ENCODE measurements at regions not wholly inside any gene's neighbourhood (a gene's known extent, or its start where the extent isn't known, plus 50 kb on each side); places are given as distances from the start of the nearest gene placed in this dataset.
"Not testable (repeated sequence)": the region's sequence is repeated elsewhere in the genome, so short reads cannot be mapped to it uniquely, and the experiment has no call there.

GRCh38 chr14:104476437-104476836, 103.1 kb upstream of the C14orf180 start:
- no peak for DNase-seq (ENCODE audit: low read depth)
- H3K4me3 ChIP-seq (ENCODE audit: control insufficient read depth, low read depth, low read length) = no peak overlapping the region
- no peak for TF ChIP-seq CTCF (conservative IDR thresholded peaks at IDR 0.05; ENCODE audit: control insufficient read depth, insufficient read depth, low read depth, low read length)

GRCh38 chr14:104477117-104477623, 102.4 kb upstream of the C14orf180 start:
- H3K4me3 ChIP-seq (ENCODE audit: control insufficient read depth, low read depth, low read length) = no peak overlapping the region
- TF ChIP-seq CTCF (conservative IDR thresholded peaks at IDR 0.05; ENCODE audit: control insufficient read depth, insufficient read depth, low read depth, low read length) = no peak
- no peak for DNase-seq (ENCODE audit: low read depth)

DNA sequence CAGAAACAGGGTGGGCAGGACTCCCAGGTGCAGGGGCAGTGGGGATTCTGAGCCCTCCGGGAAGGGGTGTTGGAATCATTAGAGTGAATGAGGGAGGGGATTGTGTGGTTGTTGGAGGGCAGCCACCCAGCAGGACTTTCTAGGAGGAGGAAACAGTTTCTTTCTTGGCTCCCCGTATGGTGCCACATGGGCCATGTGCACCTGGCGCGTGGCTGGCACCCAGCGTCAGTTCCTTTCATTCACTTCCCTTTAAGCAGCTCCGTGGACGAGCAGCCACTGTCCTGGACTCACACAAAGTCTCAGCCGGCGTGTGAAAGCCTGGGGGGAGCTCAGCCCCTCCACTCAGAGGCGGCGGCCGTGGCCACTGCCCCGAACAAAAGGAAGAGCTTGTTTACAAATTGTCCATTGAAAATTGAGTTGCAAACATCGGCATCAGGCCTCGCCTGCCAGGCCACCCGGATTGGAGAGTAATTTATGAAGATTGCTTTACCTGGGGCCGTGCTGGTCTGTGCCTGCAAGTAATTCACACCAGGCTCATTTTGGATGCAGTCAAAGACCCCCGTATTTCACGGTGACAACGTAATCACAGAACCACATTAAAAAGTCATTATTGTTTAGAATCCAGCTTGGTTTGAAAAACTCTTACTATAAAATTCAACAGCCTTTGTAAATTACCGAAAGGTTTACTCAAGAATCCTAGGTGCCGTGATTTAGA, 101.7 kb upstream of the C14orf180 start:
- no peak for TF ChIP-seq CTCF (conservative IDR thresholded peaks at IDR 0.05; ENCODE audit: control insufficient read depth, insufficient read depth, low read depth, low read length)
- H3K4me3 ChIP-seq (ENCODE audit: control insufficient read depth, low read depth, low read length) = no peak overlapping the region
- DNase-seq (ENCODE audit: low read depth) = no peak

DNA sequence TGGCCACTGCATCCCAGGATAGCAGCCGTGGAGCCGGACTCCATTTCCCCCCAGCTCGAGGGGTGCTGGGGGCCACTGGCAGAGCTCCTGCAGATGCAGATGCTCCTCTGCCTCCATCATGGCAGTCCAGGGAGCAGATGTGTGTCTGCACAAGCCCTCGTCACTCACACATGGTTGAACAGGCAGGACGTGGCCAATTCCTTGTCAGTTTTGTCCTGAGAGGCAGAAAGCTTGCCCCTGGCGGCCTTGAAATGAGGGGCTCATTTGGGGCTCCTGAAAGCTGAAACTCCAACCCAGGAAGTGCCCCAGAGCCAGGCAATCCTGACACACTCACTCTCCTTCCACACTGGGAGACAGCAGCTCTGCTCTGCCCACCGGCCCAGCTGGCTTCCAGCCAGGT, 100.9 kb upstream of the C14orf180 start:
- no peak overlapping the region for H3K4me3 ChIP-seq (ENCODE audit: control insufficient read depth, low read depth, low read length)
- no peak for DNase-seq (ENCODE audit: low read depth)
- no peak for TF ChIP-seq CTCF (conservative IDR thresholded peaks at IDR 0.05; ENCODE audit: control insufficient read depth, insufficient read depth, low read depth, low read length)

DNA sequence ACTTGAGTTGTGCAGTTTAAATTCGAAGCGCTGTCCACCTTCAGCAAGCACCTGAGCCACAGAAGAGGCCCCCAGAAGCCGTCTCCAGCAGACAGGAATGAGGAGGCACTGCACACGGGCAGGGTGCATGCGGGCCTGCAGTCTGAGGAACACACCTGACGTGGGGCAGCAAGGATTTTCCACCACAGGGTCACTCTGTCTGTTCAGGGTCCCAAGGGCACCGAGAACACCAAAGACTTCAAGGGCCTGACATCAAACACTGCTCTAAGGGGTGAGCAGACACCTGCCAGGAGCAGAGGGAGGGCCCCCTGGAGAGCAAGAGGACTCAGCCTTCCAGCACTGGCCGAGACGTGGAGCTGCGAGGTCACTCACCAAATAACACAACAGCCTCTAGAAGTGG, 99.7 kb upstream of the C14orf180 start:
- DNase-seq (ENCODE audit: low read depth) = no peak
- TF ChIP-seq CTCF (conservative IDR thresholded peaks at IDR 0.05; ENCODE audit: control insufficient read depth, insufficient read depth, low read depth, low read length) = no peak

GRCh38 chr14:104481323-104481722, 98.2 kb upstream of the C14orf180 start:
- TF ChIP-seq CTCF (conservative IDR thresholded peaks at IDR 0.05; ENCODE audit: control insufficient read depth, insufficient read depth, low read depth, low read length) = no peak
- H3K4me3 ChIP-seq (ENCODE audit: control insufficient read depth, low read depth, low read length) = no peak overlapping the region
- no peak for DNase-seq (ENCODE audit: low read depth)

More for the DNA sequence above, 99.7 kb upstream of the C14orf180 start:
- no peak overlapping the region for H3K4me3 ChIP-seq (ENCODE audit: control insufficient read depth, low read depth, low read length)

GRCh38 chr14:104482017-104482416, 97.5 kb upstream of the C14orf180 start:
- not testable (repeated sequence) for H3K4me3 ChIP-seq (ENCODE audit: control insufficient read depth, low read depth, low read length); DNase-seq (ENCODE audit: low read depth)
